HepG2 (cell line): ENCODE measurements at regions not wholly inside any gene's neighbourhood (a gene's known extent, or its start where the extent isn't known, plus 50 kb on each side); places are given as distances from the start of the nearest gene placed in this dataset.

ENCODE experiments used
- ATF7-NPFF ChIP-seq: sonication (generic); formaldehyde crosslinking; IDR thresholded peaks from 2 replicates; pipeline ENCODE4 v1.8.1; 2023; ENCODE audit warnings: mild to moderate bottlenecking, low read depth, missing genetic modification reagents, moderate library complexity
- FOSL1 ChIP-seq: sonication (generic); formaldehyde crosslinking; IDR thresholded peaks from 2 replicates; pipeline ENCODE4 v1.9.0; 2021; ENCODE audit warnings: missing genetic modification reagents, borderline replicate concordance
- HCFC1 ChIP-seq: fragments of 150-350 bp; IDR thresholded peaks from 2 replicates; pipeline ENCODE4 v1.6.1; 2014; ENCODE audit warnings: low read depth, low read length
- HMGXB3 ChIP-seq: sonication (generic); formaldehyde crosslinking; IDR thresholded peaks from 2 replicates; pipeline ENCODE4 v1.4.0; 2020; ENCODE audit warnings: missing genetic modification reagents, borderline replicate concordance
- HNRNPL ChIP-seq: fragments of 200-400 bp; formaldehyde crosslinking; IDR thresholded peaks from 2 replicates; pipeline ENCODE4 v1.6.1; 2017; ENCODE audit warnings: mild to moderate bottlenecking, low read depth, low read length
- HOXA7 ChIP-seq: sonication (generic); formaldehyde crosslinking; IDR thresholded peaks from 2 replicates; pipeline ENCODE4 v1.8.1; 2022; ENCODE audit warnings: mild to moderate bottlenecking, missing genetic modification reagents, moderate library complexity
- MAFK ChIP-seq, 2 experiments: IDR thresholded peaks in 1 of 2; conservative IDR thresholded peaks in 1 of 2; 2 replicates each; pipeline ENCODE4 v1.6.1; 2011; ENCODE audit warnings: improper control_type of control experiment in 2 of 2, low read length in 2 of 2
- MED1 ChIP-seq: sonication (generic); formaldehyde crosslinking; IDR thresholded peaks from 2 replicates; pipeline ENCODE4 v1.4.0; 2020; ENCODE audit warnings: missing genetic modification reagents
- MIXL1 ChIP-seq: IDR thresholded peaks from 2 replicates; pipeline ENCODE4 v1.6.1; 2016
- PHF21A ChIP-seq: sonication (generic); formaldehyde crosslinking; IDR thresholded peaks from 2 replicates; pipeline ENCODE4 v1.5.0; 2020; ENCODE audit warnings: mild to moderate bottlenecking, missing genetic modification reagents
- POLR2G ChIP-seq: fragments of 200-400 bp; formaldehyde crosslinking; IDR thresholded peaks from 2 replicates; pipeline ENCODE4 v1.6.1; 2018; ENCODE audit warnings: mild to moderate bottlenecking, low read depth, low read length, moderate library complexity
- PRDM10 ChIP-seq: sonication (generic); formaldehyde crosslinking; IDR thresholded peaks from 2 replicates; pipeline ENCODE4 v1.4.0; 2020; ENCODE audit warnings: low read depth, missing genetic modification reagents
- SMYD3 ChIP-seq: sonication (generic); formaldehyde crosslinking; IDR thresholded peaks from 2 replicates; pipeline ENCODE4 v1.8.1; 2023; ENCODE audit warnings: mild to moderate bottlenecking, missing genetic modification reagents
- TBL1XR1 ChIP-seq: fragments of 150-350 bp; IDR thresholded peaks from 2 replicates; pipeline ENCODE4 v1.6.1; 2014; ENCODE audit warnings: borderline replicate concordance, low read length; ENCODE audit not compliant: partially characterized antibody
- WIZ ChIP-seq: sonication (generic); formaldehyde crosslinking; IDR thresholded peaks from 2 replicates; pipeline ENCODE4 v1.5.1; 2020; ENCODE audit warnings: mild to moderate bottlenecking, missing genetic modification reagents
- ZBTB37 ChIP-seq: sonication (generic); formaldehyde crosslinking; IDR thresholded peaks from 2 replicates; pipeline ENCODE4 v1.4.0; 2020; ENCODE audit warnings: mild to moderate bottlenecking, missing genetic modification reagents
- ZNF225 ChIP-seq: sonication (generic); formaldehyde crosslinking; IDR thresholded peaks from 2 replicates; pipeline ENCODE4 v1.4.0; 2020; ENCODE audit warnings: mild to moderate bottlenecking, missing genetic modification reagents
- ZNF451 ChIP-seq: sonication (generic); formaldehyde crosslinking; IDR thresholded peaks from 2 replicates; pipeline ENCODE4 v1.5.0; 2020; ENCODE audit warnings: mild to moderate bottlenecking, missing genetic modification reagents
- ZNF557 ChIP-seq: sonication (generic); formaldehyde crosslinking; IDR thresholded peaks from 2 replicates; pipeline ENCODE4 v1.4.0; 2020; ENCODE audit warnings: missing genetic modification reagents
- ZNF766 ChIP-seq: sonication (generic); formaldehyde crosslinking; IDR thresholded peaks from 2 replicates; pipeline ENCODE4 v1.5.0; 2020; ENCODE audit warnings: missing genetic modification reagents, borderline replicate concordance
- ZNF780A ChIP-seq: sonication (generic); formaldehyde crosslinking; IDR thresholded peaks from 2 replicates; pipeline ENCODE4 v1.8.0; 2022; ENCODE audit warnings: mild to moderate bottlenecking, missing genetic modification reagents, moderate library complexity

- TF ChIP-seq HMGXB3 (CRISPR knock-in tag), result no peak
- no peak for TF ChIP-seq ZNF451 (CRISPR knock-in tag)
- 0 out of 2 replicates have a peak, but pooled peaks have one; percentile 61 for TF ChIP-seq HNRNPL
- no peak for TF ChIP-seq ATF7-NPFF (CRISPR knock-in tag)
- no peak for TF ChIP-seq POLR2G
- 0 out of 2 replicates have a peak, but pooled peaks have one; percentile 22 for TF ChIP-seq PRDM10 (CRISPR knock-in tag)
- TF ChIP-seq MIXL1 (CRISPR knock-in tag), result no peak
- no peak for TF ChIP-seq ZNF780A (CRISPR knock-in tag)
- no peak for TF ChIP-seq WIZ (CRISPR knock-in tag)
- TF ChIP-seq ZNF225 (CRISPR knock-in tag), result no peak
- 0 out of 2 replicates have a peak, but pooled peaks have one; percentile 19 for TF ChIP-seq FOSL1 (CRISPR knock-in tag)
- no peak for TF ChIP-seq ZNF766 (CRISPR knock-in tag)
- TF ChIP-seq MAFK (conservative IDR thresholded peaks at IDR 0.05 in 1 of 2, IDR thresholded peaks at IDR 0.05 in 1 of 2; ENCODE audit: low read length in 2 of 2), result peak; percentile 56 to 80
- no peak for TF ChIP-seq ZBTB37 (CRISPR knock-in tag)
- no peak for TF ChIP-seq TBL1XR1
- no peak for TF ChIP-seq HCFC1
- TF ChIP-seq PHF21A, result no peak
- TF ChIP-seq HOXA7 (CRISPR knock-in tag), result no peak
- TF ChIP-seq SMYD3, result no peak
- TF ChIP-seq MED1 (CRISPR knock-in tag), result no peak
- TF ChIP-seq ZNF557 (CRISPR knock-in tag), result no peak
These were observed 170.1 kb downstream of the ASB1 start (continued) for GRCh38 chr2:238596571-238597551.
